Hepatocyte (in vitro differentiated cells): ENCODE measurements at regions not wholly inside any gene's neighbourhood (a gene's known extent, or its start where the extent isn't known, plus 50 kb on each side); places are given as distances from the start of the nearest gene placed in this dataset.

Experiments
- EZH2 ChIP-seq: fragments of 200-600 bp; sonication (generic); IDR thresholded peaks from 2 replicates; pipeline ENCODE4 v1.6.1; 2016; ENCODE audit warnings: antibody characterized with exemption, mild to moderate bottlenecking, borderline replicate concordance
- EZH2phosphoT487 ChIP-seq: fragments of 200-600 bp; sonication (generic); IDR thresholded peaks from one replicate; pipeline ENCODE4 v1.6.1; 2018; ENCODE audit warnings: antibody characterized with exemption, mild to moderate bottlenecking, low read depth, moderate library complexity; ENCODE audit not compliant: unreplicated experiment, severe bottlenecking
- TF ChIP-seq, protein P1 (sequence below): fragments of 200-600 bp; sonication (generic); IDR thresholded peaks from 2 replicates; pipeline ENCODE4 v1.5.1; 2016; ENCODE audit warnings: antibody characterized with exemption, mild to moderate bottlenecking; ENCODE audit not compliant: poor library complexity

- TF ChIP-seq, protein P1, sequence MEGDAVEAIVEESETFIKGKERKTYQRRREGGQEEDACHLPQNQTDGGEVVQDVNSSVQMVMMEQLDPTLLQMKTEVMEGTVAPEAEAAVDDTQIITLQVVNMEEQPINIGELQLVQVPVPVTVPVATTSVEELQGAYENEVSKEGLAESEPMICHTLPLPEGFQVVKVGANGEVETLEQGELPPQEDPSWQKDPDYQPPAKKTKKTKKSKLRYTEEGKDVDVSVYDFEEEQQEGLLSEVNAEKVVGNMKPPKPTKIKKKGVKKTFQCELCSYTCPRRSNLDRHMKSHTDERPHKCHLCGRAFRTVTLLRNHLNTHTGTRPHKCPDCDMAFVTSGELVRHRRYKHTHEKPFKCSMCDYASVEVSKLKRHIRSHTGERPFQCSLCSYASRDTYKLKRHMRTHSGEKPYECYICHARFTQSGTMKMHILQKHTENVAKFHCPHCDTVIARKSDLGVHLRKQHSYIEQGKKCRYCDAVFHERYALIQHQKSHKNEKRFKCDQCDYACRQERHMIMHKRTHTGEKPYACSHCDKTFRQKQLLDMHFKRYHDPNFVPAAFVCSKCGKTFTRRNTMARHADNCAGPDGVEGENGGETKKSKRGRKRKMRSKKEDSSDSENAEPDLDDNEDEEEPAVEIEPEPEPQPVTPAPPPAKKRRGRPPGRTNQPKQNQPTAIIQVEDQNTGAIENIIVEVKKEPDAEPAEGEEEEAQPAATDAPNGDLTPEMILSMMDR = no peak
- no peak for TF ChIP-seq EZH2
- TF ChIP-seq EZH2phosphoT487 = no peak
Measured at GRCh38 chr5:2119573-2119972, 236.8 kb upstream of the IRX4 start.
